Caco-2 (cell line): ENCODE measurements at regions not wholly inside any gene's neighbourhood (a gene's known extent, or its start where the extent isn't known, plus 50 kb on each side); places are given as distances from the start of the nearest gene placed in this dataset.

Source experiments
- BruUV-seq: library from RNA; stranded (reverse); fragments of 400-500 nt; replicated peaks from 2 replicates; lab custom pipeline; 2021; lab: Mats Ljungman, UMichigan
- CTCF ChIA-PET: fragments of 300-600 bp; sonication (Branson Sonifier 250); formaldehyde crosslinking; loops from one replicate; lab custom pipeline; 2022; ENCODE audit warnings: antibody characterized with exemption; lab: Charles Lee
- POLR2A ChIA-PET: fragments of 300-600 bp; sonication (Branson Sonifier 250); formaldehyde crosslinking; loops from one replicate; lab custom pipeline; 2022; ENCODE audit warnings: antibody characterized with exemption; lab: Charles Lee
- DNase-seq, 2 experiments: peaks; one replicate each; pipeline versions ENCODE4 v3.0.0 to v3.0.0-alpha.2; 2020 to 2022
- H3K27me3 ChIP-seq: replicated peaks from 2 replicates; pipeline ENCODE4 v1.6.0; 2011; ENCODE audit warnings: low read length; ENCODE audit not compliant: control insufficient read depth, insufficient read depth
- H3K36me3 ChIP-seq: 2 replicates; pipeline ENCODE4 v1.5.1; 2011; ENCODE audit warnings: low read length; ENCODE audit not compliant: control insufficient read depth, insufficient read depth
- H3K4me1 ChIP-seq: fragments of 250-450 bp; sonication (Bioruptor Pico); 2 replicates; pipeline ENCODE4 v1.5.1; 2020; ENCODE audit warnings: mild to moderate bottlenecking
- H3K4me3 ChIP-seq: 2 replicates; pipeline ENCODE4 v1.5.1; 2011; ENCODE audit warnings: low read depth, mild to moderate bottlenecking, control low read depth, low read length
- H3K9me3 ChIP-seq: fragments of 250-450 bp; sonication (Bioruptor Pico); 2 replicates; pipeline ENCODE4 v1.5.1; 2020; ENCODE audit warnings: mild to moderate bottlenecking, moderate library complexity
- H3K27ac Mint-ChIP-seq: one replicate; pipeline ENCODE4 v1.8.0; 2022; ENCODE audit warnings: mixed read lengths; ENCODE audit not compliant: unreplicated experiment
- H3K27me3 Mint-ChIP-seq: one replicate; pipeline ENCODE4 v1.8.0; 2022; ENCODE audit warnings: mixed read lengths; ENCODE audit not compliant: insufficient read depth, unreplicated experiment
- H3K36me3 Mint-ChIP-seq: one replicate; pipeline ENCODE4 v1.8.0; 2022; ENCODE audit warnings: mild to moderate bottlenecking, mixed read lengths; ENCODE audit not compliant: insufficient read depth, unreplicated experiment
- H3K4me1 Mint-ChIP-seq: one replicate; pipeline ENCODE4 v1.8.0; 2022; ENCODE audit warnings: low read depth, mixed read lengths; ENCODE audit not compliant: unreplicated experiment
- H3K4me3 Mint-ChIP-seq: one replicate; pipeline ENCODE4 v1.8.0; 2022; ENCODE audit warnings: mild to moderate bottlenecking, moderate library complexity, mixed read lengths; ENCODE audit not compliant: unreplicated experiment
- H3K9me3 Mint-ChIP-seq: one replicate; pipeline ENCODE4 v1.8.0; 2022; ENCODE audit warnings: mixed read lengths; ENCODE audit not compliant: unreplicated experiment
- CTCF ChIP-seq, 2 experiments: fragments of 200-600 bp in 1 of 2; IDR thresholded peaks; 1 replicate in 1 of 2; 2 replicates in 1 of 2; pipeline versions ENCODE4 v1.5.1 to v1.8.0; 2011 to 2022; ENCODE audit warnings: antibody characterized with exemption in 1 of 2, control low read depth in 1 of 2, inconsistent platforms in 1 of 2, low read depth in 1 of 2, low read length in 1 of 2, mild to moderate bottlenecking in 1 of 2, moderate library complexity in 1 of 2; ENCODE audit not compliant: insufficient read depth in 1 of 2, severe bottlenecking in 1 of 2, unreplicated experiment in 1 of 2
- intact Hi-C: fragments of 100-400 bp; cut with micrococcal nuclease; formaldehyde crosslinking; loops from one replicate; pipeline ENCODE4 v1.10.0; 2022; ENCODE audit not compliant: unreplicated experiment

DNA sequence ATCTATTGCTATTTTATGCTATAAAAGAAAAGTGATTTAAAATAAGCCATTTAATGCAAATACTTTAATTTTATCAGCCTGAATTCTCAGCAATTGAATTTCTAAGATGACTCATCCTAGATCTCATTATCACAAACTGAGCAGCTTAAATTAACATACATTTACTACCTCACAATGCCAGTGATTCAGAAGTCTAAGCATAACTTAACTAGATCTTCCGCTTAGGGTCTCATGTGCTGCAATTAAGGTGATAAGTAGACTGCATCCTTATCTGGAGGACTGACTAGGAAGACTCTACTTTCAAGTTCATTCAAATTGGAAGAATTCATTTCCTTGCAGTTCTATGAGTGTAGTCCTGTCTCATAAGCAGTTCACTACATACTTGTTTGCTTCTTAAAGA, 286.6 kb downstream of the COL11A1 start:
- intact Hi-C loops: no loop called here
- no peaks in the 10 kb centered on the region for H3K9me3 ChIP-seq
- H3K4me3 ChIP-seq: no peak overlapping the region
- no peak for DNase-seq
- H3K27me3 Mint-ChIP-seq: no peaks in the 10 kb centered on the region
- H3K9me3 Mint-ChIP-seq: no peaks in the 10 kb centered on the region
- no peak for TF ChIP-seq CTCF (IDR thresholded peaks at IDR 0.05; ENCODE audit: insufficient read depth in 1 of 2, low read depth in 1 of 2, low read length in 1 of 2, severe bottlenecking in 1 of 2, unreplicated experiment in 1 of 2)
- no peaks in the 10 kb centered on the region for H3K27me3 ChIP-seq
- no peak overlapping the region for H3K4me3 Mint-ChIP-seq
- H3K4me1 Mint-ChIP-seq: no peaks in the 10 kb centered on the region
- POLR2A ChIA-PET: no interaction called here
- no peaks in the 10 kb centered on the region for H3K36me3 ChIP-seq
- no peak overlapping the region for H3K27ac Mint-ChIP-seq
- BruUV-seq: no TSS peak
- H3K36me3 Mint-ChIP-seq: no peaks in the 10 kb centered on the region
- H3K4me1 ChIP-seq: no peaks in the 10 kb centered on the region
- CTCF ChIA-PET: no interaction called here

DNA sequence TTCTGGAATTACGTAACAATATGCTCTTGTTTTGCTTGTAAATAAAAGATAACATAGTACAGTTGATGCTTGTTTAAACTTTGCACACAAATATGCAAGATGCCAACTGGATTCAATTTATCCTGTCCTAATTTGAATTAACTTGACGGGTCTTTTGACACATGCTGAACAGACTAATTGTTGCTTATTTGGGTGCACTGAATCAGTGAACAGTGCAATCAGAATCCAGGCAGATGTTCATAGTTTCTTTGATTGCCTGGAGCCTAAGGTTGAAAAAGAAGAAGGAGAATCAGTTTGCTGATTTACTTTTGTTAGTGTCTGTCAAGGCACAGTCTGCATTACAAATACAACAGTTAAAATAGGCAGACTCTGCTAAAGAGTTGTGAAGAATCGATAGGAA, 307.9 kb downstream of the COL11A1 start:
- ChIA-PET CTCF (no interaction called here), POLR2A (no interaction called here)
- no peaks in the 10 kb centered on the region for H3K4me1 ChIP-seq
- H3K4me3 Mint-ChIP-seq: no peak overlapping the region
- H3K4me1 Mint-ChIP-seq: no peaks in the 10 kb centered on the region
- H3K27me3 Mint-ChIP-seq: no peaks in the 10 kb centered on the region
- no peaks in the 10 kb centered on the region for H3K27me3 ChIP-seq
- no peak overlapping the region for H3K4me3 ChIP-seq
- H3K36me3 ChIP-seq: no peaks in the 10 kb centered on the region
- H3K9me3 Mint-ChIP-seq: no peaks in the 10 kb centered on the region
- H3K27ac Mint-ChIP-seq: no peak overlapping the region
- no peaks in the 10 kb centered on the region for H3K36me3 Mint-ChIP-seq
- DNase-seq: no peak
- intact Hi-C loops: no loop called here
- no peaks in the 10 kb centered on the region for H3K9me3 ChIP-seq
- no TSS peak for BruUV-seq
- TF ChIP-seq CTCF (IDR thresholded peaks at IDR 0.05; ENCODE audit: insufficient read depth in 1 of 2, low read depth in 1 of 2, low read length in 1 of 2, severe bottlenecking in 1 of 2, unreplicated experiment in 1 of 2): no peak

GRCh38 chr1:102799496-102799895, 308.8 kb downstream of the COL11A1 start:
- Histone ChIP-seq H3K4me1 (no peaks in the 10 kb centered on the region), H3K36me3 (no peaks in the 10 kb centered on the region), H3K9me3 (no peaks in the 10 kb centered on the region), H3K4me3 (no peak overlapping the region), H3K27me3 (no peaks in the 10 kb centered on the region)
- Mint-ChIP-seq H3K9me3 (no peaks in the 10 kb centered on the region), H3K27ac (no peak overlapping the region), H3K27me3 (no peaks in the 10 kb centered on the region), H3K36me3 (no peaks in the 10 kb centered on the region), H3K4me3 (no peak overlapping the region), H3K4me1 (no peaks in the 10 kb centered on the region)
- CTCF ChIA-PET: no interaction called here
- intact Hi-C loops: no loop called here
- no peak for DNase-seq
- no TSS peak for BruUV-seq
- POLR2A ChIA-PET: no interaction called here
- no peak for TF ChIP-seq CTCF (IDR thresholded peaks at IDR 0.05; ENCODE audit: insufficient read depth in 1 of 2, low read depth in 1 of 2, low read length in 1 of 2, severe bottlenecking in 1 of 2, unreplicated experiment in 1 of 2)
